ENCODE measurements at regions not wholly inside any gene's neighbourhood (a gene's known extent, or its start where the extent isn't known, plus 50 kb on each side); places are given as distances from the start of the nearest gene placed in this dataset.
"Not testable (repeated sequence)": the region's sequence is repeated elsewhere in the genome, so short reads cannot be mapped to it uniquely, and the experiment has no call there.

- H3K36me3 ChIP-seq (ENCODE audit: control insufficient read depth in 2 of 2, extremely low read depth in 1 of 2, insufficient read depth in 2 of 2, low read length in 2 of 2); H3K9me1 ChIP-seq (ENCODE audit: control insufficient read depth, extremely low read depth, insufficient read depth, low read length); H3K4me1 ChIP-seq (ENCODE audit: control insufficient read depth, extremely low read depth, insufficient read depth, low read length); dilution Hi-C loops (cut with MboI; ENCODE audit: extremely low pct_ligation_motif_present, low sequenced_read_pairs); H3K27me3 ChIP-seq (ENCODE audit: control insufficient read depth, extremely low read depth, insufficient read depth, low read length); DNase-seq (ENCODE audit: low read depth, low spot score); H3K9ac ChIP-seq (ENCODE audit: control insufficient read depth, extremely low read depth, insufficient read depth, low read length); H3K4me2 ChIP-seq (ENCODE audit: control insufficient read depth, extremely low read depth, insufficient read depth, low read depth, low read length); H3K27ac ChIP-seq (ENCODE audit: control insufficient read depth, insufficient read depth, low read length); H3K4me3 ChIP-seq (ENCODE audit: control insufficient read depth in 2 of 3, extremely low read depth in 1 of 3, insufficient read depth in 2 of 3, low read depth in 1 of 3, low read length in 3 of 3); H3K79me2 ChIP-seq (ENCODE audit: control insufficient read depth, insufficient read depth, low read length); H2AFZ ChIP-seq (ENCODE audit: control insufficient read depth, low read length); H4K20me1 ChIP-seq (ENCODE audit: control insufficient read depth, extremely low read depth, insufficient read depth, low read length); H3K9me3 ChIP-seq (ENCODE audit: control insufficient read depth, low read depth, low read length); FAIRE-seq: not testable (repeated sequence)
Observed at GRCh38 chr9:61420267-61420958, 230.6 kb downstream of the SPATA31A7 start.

- H3K36me3 ChIP-seq (ENCODE audit: control insufficient read depth in 2 of 2, extremely low read depth in 1 of 2, insufficient read depth in 2 of 2, low read length in 2 of 2); DNase-seq (ENCODE audit: low read depth, low spot score); H3K79me2 ChIP-seq (ENCODE audit: control insufficient read depth, insufficient read depth, low read length); FAIRE-seq; H3K9me1 ChIP-seq (ENCODE audit: control insufficient read depth, extremely low read depth, insufficient read depth, low read length); H3K4me2 ChIP-seq (ENCODE audit: control insufficient read depth, extremely low read depth, insufficient read depth, low read depth, low read length); H2AFZ ChIP-seq (ENCODE audit: control insufficient read depth, low read length); H3K27ac ChIP-seq (ENCODE audit: control insufficient read depth, insufficient read depth, low read length); H3K4me3 ChIP-seq (ENCODE audit: control insufficient read depth in 2 of 3, extremely low read depth in 1 of 3, insufficient read depth in 2 of 3, low read depth in 1 of 3, low read length in 3 of 3); H4K20me1 ChIP-seq (ENCODE audit: control insufficient read depth, extremely low read depth, insufficient read depth, low read length); dilution Hi-C loops (cut with MboI; ENCODE audit: extremely low pct_ligation_motif_present, low sequenced_read_pairs); H3K9ac ChIP-seq (ENCODE audit: control insufficient read depth, extremely low read depth, insufficient read depth, low read length); H3K4me1 ChIP-seq (ENCODE audit: control insufficient read depth, extremely low read depth, insufficient read depth, low read length); H3K27me3 ChIP-seq (ENCODE audit: control insufficient read depth, extremely low read depth, insufficient read depth, low read length); H3K9me3 ChIP-seq (ENCODE audit: control insufficient read depth, low read depth, low read length): not testable (repeated sequence)
Observed at GRCh38 chr9:61447189-61447588, 257.4 kb downstream of the SPATA31A7 start.

DNA sequence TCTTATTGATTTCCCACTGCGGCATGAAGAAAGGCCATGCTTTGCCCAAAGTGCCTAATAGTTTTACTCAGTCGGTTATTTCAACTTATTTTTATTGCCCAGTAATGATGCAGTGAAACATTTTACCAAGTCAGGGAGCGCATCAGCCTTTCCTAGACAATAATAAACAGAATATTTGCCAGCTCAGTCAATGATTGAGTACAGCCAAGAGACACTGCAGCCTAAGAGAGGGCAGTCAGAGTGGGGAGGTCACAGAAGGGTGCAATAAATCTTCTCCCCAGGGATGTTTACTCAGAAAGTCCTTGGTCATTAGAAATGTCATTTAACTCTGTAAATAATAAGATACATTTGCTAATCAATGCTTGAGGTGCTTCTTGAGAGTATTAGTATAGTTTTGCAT, 271.0 kb downstream of the SPATA31A7 start:
- H2AFZ ChIP-seq (ENCODE audit: control insufficient read depth, low read length); H3K9ac ChIP-seq (ENCODE audit: control insufficient read depth, extremely low read depth, insufficient read depth, low read length); DNase-seq (ENCODE audit: low read depth, low spot score); dilution Hi-C loops (cut with MboI; ENCODE audit: extremely low pct_ligation_motif_present, low sequenced_read_pairs); H3K9me1 ChIP-seq (ENCODE audit: control insufficient read depth, extremely low read depth, insufficient read depth, low read length); H3K79me2 ChIP-seq (ENCODE audit: control insufficient read depth, insufficient read depth, low read length); FAIRE-seq; H3K4me2 ChIP-seq (ENCODE audit: control insufficient read depth, extremely low read depth, insufficient read depth, low read depth, low read length); H3K27me3 ChIP-seq (ENCODE audit: control insufficient read depth, extremely low read depth, insufficient read depth, low read length); H3K4me3 ChIP-seq (ENCODE audit: control insufficient read depth in 2 of 3, extremely low read depth in 1 of 3, insufficient read depth in 2 of 3, low read depth in 1 of 3, low read length in 3 of 3); H3K27ac ChIP-seq (ENCODE audit: control insufficient read depth, insufficient read depth, low read length); H3K4me1 ChIP-seq (ENCODE audit: control insufficient read depth, extremely low read depth, insufficient read depth, low read length); H3K9me3 ChIP-seq (ENCODE audit: control insufficient read depth, low read depth, low read length); H4K20me1 ChIP-seq (ENCODE audit: control insufficient read depth, extremely low read depth, insufficient read depth, low read length); H3K36me3 ChIP-seq (ENCODE audit: control insufficient read depth in 2 of 2, extremely low read depth in 1 of 2, insufficient read depth in 2 of 2, low read length in 2 of 2): not testable (repeated sequence)

Small RNA genes lying in the stretch of these regions (small RNA-seq; reads per million reads assigned to genes)
- gene RN7SL462P (ENCODE audit: insufficient read length in 3 of 3, low read depth in 3 of 3, low replicate concordance in 1 of 3), result 0 reads per million in 3 experiments

Measured in keratinocyte (primary cell).